SJSA1 (cell line): ENCODE measurements at regions not wholly inside any gene's neighbourhood (a gene's known extent, or its start where the extent isn't known, plus 50 kb on each side); places are given as distances from the start of the nearest gene placed in this dataset.

Source experiments
- DNase-seq, 2 experiments: peaks; one replicate each; pipeline ENCODE4 v3.0.0-alpha.2; 2015 to 2020; ENCODE audit warnings: low spot score in 2 of 2, low read depth in 1 of 2
- H3K27ac ChIP-seq: fragments of 250-450 bp; sonication (Bioruptor Pico); 2 replicates; pipeline ENCODE4 v1.5.1; 2020; ENCODE audit warnings: mild to moderate bottlenecking, moderate library complexity
- H3K27me3 ChIP-seq: fragments of 250-450 bp; sonication (Bioruptor Pico); replicated peaks from 2 replicates; pipeline ENCODE4 v1.5.1; 2020; ENCODE audit warnings: mild to moderate bottlenecking, moderate library complexity
- H3K36me3 ChIP-seq: fragments of 250-450 bp; sonication (Bioruptor Pico); 2 replicates; pipeline ENCODE4 v1.5.1; 2020; ENCODE audit warnings: mild to moderate bottlenecking
- H3K4me1 ChIP-seq: fragments of 250-450 bp; sonication (Bioruptor Pico); replicated peaks from 2 replicates; pipeline ENCODE4 v1.6.1; 2021; ENCODE audit warnings: mild to moderate bottlenecking
- H3K4me3 ChIP-seq: fragments of 250-450 bp; sonication (Bioruptor Pico); 2 replicates; pipeline ENCODE4 v1.5.1; 2020; ENCODE audit warnings: mild to moderate bottlenecking
- H3K9me3 ChIP-seq: fragments of 250-450 bp; sonication (Bioruptor Pico); replicated peaks from 2 replicates; pipeline ENCODE4 v1.5.1; 2020; ENCODE audit warnings: mild to moderate bottlenecking

DNA sequence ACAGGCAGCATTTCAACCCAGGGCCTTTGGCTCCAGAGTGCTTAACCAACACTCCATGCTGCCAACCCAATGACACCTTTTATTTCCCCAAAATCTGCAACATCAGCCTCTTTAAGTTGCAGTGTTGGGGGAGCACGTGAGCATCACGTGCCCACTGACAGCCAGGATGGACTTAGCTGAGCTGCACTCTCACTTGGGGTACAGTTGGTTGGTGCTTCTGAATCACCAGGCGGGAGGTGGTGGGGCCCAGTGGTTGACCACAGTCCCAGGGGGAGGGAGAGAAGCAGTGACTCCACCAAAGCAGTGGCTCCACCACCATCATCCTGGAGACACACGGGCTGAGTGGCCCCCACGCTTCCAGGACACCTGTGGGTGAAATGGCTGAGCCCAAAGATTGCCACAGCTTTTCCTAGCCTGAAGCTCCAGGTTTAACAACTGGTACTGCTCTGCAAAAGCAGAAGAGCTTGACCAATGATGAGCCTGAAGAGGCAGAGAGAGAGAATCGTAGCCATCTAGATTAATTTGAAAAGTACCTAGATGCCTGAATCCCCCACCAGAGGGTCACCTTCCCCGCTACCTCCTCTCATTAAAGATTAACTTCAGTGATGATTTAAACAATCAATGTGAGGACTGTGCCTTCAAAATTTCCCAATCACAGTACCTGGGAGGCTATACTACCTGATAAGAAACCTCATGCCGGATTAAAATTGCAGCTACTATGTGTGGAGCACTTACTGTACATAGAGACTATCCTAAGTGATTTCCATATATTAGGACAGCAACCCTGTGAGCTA is 193.8 kb downstream of the FOXO1 start:
- no peak for DNase-seq
- Histone ChIP-seq H3K36me3 (no peaks in the 10 kb centered on the region), H3K9me3 (no peaks in the 10 kb centered on the region), H3K27ac (no peak overlapping the region), H3K4me3 (no peak overlapping the region), H3K4me1 (peaks cover 18% of the 10 kb centered on the region), H3K27me3 (no peaks in the 10 kb centered on the region)

DNA sequence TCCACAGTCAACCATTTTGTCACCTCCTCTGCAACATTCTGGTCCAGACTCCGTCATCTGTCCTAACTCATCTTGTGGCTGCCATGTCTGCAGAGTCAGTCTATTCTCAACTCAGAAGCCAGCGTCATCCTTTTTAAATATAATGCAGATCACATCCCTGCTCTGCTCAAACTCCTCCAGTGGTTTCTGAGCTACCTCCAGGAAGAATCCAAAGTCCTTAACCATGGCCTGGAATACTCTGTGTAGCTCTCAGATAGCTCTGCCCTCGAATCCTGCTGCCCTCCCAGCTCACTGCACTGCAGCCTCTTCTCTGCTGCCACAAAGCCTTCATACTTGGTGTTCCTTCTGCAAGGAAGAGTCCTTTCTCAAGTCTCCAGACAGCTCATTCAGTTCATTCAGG is 190.8 kb downstream of the FOXO1 start:
- no peaks in the 10 kb centered on the region for H3K9me3 ChIP-seq
- no peaks in the 10 kb centered on the region for H3K36me3 ChIP-seq
- H3K27me3 ChIP-seq: no peaks in the 10 kb centered on the region
- no peak overlapping the region for H3K4me3 ChIP-seq
- H3K4me1 ChIP-seq: peaks cover 39% of the 10 kb centered on the region
- no peak for DNase-seq
- H3K27ac ChIP-seq: no peak overlapping the region; the same call in 1 of the 2 replicates

DNA sequence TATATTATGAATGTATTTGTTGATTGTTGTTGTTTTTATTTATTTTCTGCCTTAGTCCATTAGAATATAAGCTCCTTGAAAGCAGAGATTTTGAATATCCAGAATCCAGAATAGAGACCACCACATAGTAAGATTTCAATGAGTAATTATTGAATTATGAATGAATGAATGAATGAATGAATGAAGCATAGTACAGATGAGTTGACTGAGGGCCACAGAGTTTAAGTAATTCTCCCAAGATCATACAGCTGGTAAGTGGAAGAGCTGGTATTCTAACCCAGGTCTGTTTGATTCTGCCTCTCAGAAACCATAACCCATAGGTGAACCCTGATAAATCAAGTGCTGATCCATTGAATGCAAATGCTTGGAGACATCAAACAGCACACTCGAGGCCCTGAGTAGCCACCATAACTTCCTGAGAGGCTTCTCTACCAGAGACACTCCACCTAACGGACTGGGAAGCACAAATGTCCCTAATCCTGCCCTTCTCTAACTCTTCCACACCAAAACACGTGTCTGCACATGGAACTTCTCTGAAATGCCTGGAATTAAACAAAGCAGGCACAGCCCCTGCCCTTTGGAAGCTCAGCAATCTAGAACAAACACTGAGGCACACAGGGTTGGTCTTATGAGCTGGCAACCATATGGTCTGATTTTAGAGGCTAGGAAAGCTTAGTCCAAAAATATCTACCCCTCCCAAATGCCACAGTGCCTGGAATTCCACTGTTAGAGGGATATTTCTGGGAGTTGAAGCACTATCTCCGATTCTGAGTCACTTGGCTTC is 190.1 kb downstream of the FOXO1 start:
- Histone ChIP-seq H3K9me3 (no peaks in the 10 kb centered on the region), H3K4me3 (no peak overlapping the region), H3K36me3 (no peaks in the 10 kb centered on the region), H3K4me1 (peaks cover 43% of the 10 kb centered on the region), H3K27ac (peak overlapping the region; percentile 61), H3K27me3 (no peaks in the 10 kb centered on the region)
- DNase-seq: peak; percentile 61 to 69

DNA sequence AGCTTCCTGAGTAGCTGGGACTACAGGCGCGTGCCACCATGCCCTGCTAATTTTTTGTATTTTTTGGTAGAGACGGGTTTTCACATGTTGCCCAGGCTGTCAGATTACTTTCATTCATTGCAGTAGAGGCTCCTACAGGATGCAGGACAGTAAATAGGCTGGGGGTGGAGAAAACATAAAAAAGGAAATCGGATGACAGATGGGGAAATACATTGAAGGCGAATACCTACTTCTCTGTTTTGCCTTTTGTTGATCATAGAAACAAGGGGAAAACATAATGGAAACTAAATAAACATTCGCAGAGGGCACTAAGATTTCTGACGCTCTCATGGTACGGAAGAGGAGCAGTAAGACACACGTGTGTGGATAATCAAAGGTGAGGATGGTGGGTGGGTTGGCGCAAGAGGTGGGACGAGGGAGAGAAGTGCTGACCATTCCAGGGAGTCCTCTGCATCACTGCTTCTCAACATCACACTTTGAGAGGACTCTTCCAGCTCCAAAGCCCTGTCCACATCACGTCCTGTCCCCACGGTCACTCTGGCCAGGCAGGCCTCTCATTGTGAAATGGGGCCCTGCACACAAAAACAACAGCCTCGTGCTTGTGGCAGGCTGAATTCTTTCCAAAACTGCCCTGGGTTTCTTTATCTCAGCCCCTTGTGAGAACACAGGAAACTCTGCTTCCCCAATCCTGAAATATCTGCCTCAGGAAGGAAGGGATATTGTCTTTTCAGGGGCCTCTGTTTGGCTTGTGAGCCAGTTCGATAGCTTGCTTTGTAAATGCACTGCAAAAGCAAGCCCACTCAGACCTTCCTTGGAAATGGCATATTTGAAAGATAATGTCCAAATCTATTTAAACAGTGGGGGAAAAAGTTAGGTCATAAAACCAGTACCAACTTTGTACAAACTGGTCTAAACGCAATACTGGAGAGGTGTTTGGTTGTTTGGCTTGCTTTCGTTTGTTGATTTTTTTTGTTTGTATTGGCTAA is 188.5 kb downstream of the FOXO1 start:
- Histone ChIP-seq H3K36me3 (no peaks in the 10 kb centered on the region), H3K4me3 (no peak overlapping the region), H3K27ac (peak overlapping the region; percentile 37), H3K4me1 (peaks cover 43% of the 10 kb centered on the region), H3K27me3 (no peaks in the 10 kb centered on the region), H3K9me3 (no peaks in the 10 kb centered on the region)
- peak in 1 of 2 experiments; percentile 14 for DNase-seq

DNA sequence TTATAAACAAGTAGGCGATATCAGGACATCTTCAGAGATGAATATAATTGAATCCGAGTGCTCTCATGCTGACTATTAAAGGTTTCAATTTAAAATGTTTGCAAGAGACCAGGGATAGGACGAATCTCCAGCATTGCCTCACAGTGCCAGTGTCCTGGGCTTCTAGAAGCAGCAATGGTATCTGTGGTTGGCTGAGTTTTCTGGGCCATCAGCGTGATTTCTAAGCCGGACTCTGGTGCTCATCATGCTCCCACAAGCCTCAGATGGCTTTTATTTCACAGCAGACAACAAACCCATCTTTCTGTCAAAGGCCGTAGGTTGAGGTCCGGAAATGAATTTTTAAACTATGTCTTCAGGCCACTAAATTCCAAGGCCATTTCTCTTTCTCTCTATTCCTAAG is 187.7 kb downstream of the FOXO1 start:
- Histone ChIP-seq H3K4me3 (no peak overlapping the region), H3K36me3 (no peaks in the 10 kb centered on the region), H3K9me3 (no peaks in the 10 kb centered on the region), H3K27me3 (no peaks in the 10 kb centered on the region), H3K27ac (no peak overlapping the region), H3K4me1 (peaks cover 43% of the 10 kb centered on the region)
- no peak for DNase-seq

DNA sequence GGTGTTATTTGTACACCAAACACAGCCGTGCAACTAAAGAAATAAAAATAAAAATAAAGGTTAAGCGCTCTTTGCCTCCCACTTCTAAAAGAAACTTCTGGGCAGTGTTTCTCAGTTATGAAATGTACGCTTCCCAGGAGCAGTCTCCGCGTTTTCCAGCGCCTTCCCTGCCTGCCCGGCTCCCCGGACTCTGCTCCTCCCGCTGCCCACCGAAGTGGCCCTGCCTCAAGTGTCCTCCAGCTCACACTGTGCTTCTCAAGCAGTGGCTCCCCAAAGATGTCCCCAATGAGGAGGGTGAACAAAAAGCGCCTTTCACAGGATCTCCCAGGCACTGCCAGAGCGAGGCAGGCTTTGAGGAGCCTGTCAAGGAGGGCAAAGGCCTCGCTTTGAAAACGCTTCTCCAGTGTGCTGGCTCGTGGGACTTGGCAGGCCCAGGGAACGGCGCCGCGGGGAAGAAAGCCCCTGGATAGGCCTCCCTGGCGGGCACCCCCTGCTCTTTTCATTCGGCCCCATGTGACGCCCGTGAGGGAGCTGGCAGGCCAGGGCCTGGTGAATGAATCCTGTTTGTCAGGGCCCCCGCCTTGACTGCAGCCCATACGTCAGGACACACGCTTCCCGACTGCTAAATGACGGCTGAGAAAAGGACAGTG is 187.1 kb downstream of the FOXO1 start:
- no peak overlapping the region for H3K27ac ChIP-seq
- no peaks in the 10 kb centered on the region for H3K27me3 ChIP-seq
- no peak for DNase-seq
- peaks cover 43% of the 10 kb centered on the region for H3K4me1 ChIP-seq
- no peaks in the 10 kb centered on the region for H3K9me3 ChIP-seq
- no peaks in the 10 kb centered on the region for H3K36me3 ChIP-seq
- no peak overlapping the region for H3K4me3 ChIP-seq

- peaks cover 43% of the 10 kb centered on the region for H3K4me1 ChIP-seq
- H3K4me3 ChIP-seq: no peak overlapping the region
- H3K27me3 ChIP-seq: no peaks in the 10 kb centered on the region
- no peak overlapping the region; the same call in 1 of the 2 replicates for H3K27ac ChIP-seq
- peak in 1 of 2 experiments; percentile 59 for DNase-seq
- H3K36me3 ChIP-seq: no peaks in the 10 kb centered on the region
- H3K9me3 ChIP-seq: no peaks in the 10 kb centered on the region
These were observed 186.2 kb downstream of the FOXO1 start for GRCh38 chr13:40480012-40480914.

GRCh38 chr13:40480915-40481516 is 185.4 kb downstream of the FOXO1 start:
- no peak for DNase-seq
- Histone ChIP-seq H3K36me3 (no peaks in the 10 kb centered on the region), H3K27ac (no peak overlapping the region), H3K4me3 (no peak overlapping the region), H3K9me3 (no peaks in the 10 kb centered on the region), H3K27me3 (no peaks in the 10 kb centered on the region), H3K4me1 (peaks cover 41% of the 10 kb centered on the region)

GRCh38 chr13:40483601-40484000 is 182.8 kb downstream of the FOXO1 start:
- Histone ChIP-seq H3K4me1 (peaks cover 17% of the 10 kb centered on the region), H3K27ac (no peak overlapping the region)

DNA sequence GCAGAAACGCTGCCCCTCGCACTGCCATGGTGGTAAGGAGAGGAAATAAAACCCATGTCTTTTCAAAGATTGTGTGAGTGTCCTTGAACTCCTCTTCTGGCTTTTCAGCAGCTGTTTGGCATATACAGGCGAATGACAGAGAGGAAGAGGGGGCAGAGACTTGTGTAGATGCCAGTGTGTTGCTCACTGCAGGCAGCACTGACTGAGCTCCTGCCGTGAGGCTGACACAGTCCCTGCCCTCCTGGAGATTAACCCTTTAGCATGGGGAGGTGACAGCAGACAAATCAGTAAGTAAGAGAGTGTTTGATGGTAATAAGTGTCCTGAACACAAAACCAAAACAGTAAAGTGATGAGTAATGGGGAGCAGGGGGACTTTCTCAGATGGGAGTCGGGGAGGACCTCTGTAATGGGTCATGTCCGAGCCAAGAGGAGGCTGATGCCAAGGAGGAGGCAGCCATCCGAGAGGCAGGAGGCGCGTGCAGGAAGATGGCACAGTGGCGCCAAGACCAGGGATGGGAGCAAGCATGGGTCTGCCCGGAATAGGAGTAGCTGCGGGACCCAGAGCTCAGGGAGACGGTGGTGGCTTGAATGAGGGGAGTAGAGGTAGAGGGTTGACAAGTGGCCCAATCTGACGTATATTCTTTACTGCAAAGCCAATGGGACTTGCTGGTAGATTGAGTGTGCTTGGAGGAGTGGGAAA is 182.2 kb downstream of the FOXO1 start:
- no peak overlapping the region for H3K4me3 ChIP-seq
- no peaks in the 10 kb centered on the region for H3K27me3 ChIP-seq
- no peaks in the 10 kb centered on the region for H3K9me3 ChIP-seq
- DNase-seq: no peak
- H3K27ac ChIP-seq: no peak overlapping the region
- no peaks in the 10 kb centered on the region for H3K36me3 ChIP-seq
- H3K4me1 ChIP-seq: peaks cover 17% of the 10 kb centered on the region

More at GRCh38 chr13:40483601-40484000, 182.8 kb downstream of the FOXO1 start:
- no peak for DNase-seq
- Histone ChIP-seq H3K27me3 (no peaks in the 10 kb centered on the region), H3K9me3 (no peaks in the 10 kb centered on the region), H3K4me3 (no peak overlapping the region), H3K36me3 (no peaks in the 10 kb centered on the region)

DNA sequence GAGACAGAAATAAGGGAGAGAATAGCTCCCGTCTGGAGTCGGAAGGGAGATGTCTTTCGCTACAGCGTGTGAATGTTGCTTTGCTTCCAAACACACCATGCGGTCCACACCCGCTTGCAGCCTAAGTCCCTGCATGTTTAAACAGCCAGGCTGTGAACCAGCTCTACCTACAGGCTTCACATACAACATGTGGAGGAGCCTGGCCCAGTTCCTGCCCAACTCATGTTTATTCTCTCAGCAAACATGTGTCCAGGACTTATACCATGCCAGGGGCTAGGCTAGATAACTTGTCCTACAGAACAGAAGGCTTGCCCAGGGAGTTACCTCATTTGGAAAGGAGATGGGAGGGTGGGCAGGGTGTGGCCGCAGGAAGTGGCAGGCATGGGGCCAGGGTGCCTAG is 181.5 kb downstream of the FOXO1 start:
- H3K9me3 ChIP-seq: no peaks in the 10 kb centered on the region
- no peak for DNase-seq
- H3K4me3 ChIP-seq: no peak overlapping the region
- H3K4me1 ChIP-seq: peaks cover 10% of the 10 kb centered on the region
- no peak overlapping the region for H3K27ac ChIP-seq
- H3K36me3 ChIP-seq: no peaks in the 10 kb centered on the region
- no peaks in the 10 kb centered on the region for H3K27me3 ChIP-seq
